GM21619 (cell line): ENCODE measurements at regions not wholly inside any gene's neighbourhood (a gene's known extent, or its start where the extent isn't known, plus 50 kb on each side); places are given as distances from the start of the nearest gene placed in this dataset.
A peak's percentile ranks its signal among the peaks of the same experiment; 100 is the strongest.

ENCODE experiments used
- ATAC-seq: cut with Tn5 transposase; IDR thresholded peaks from one replicate; pipeline ENCODE4 v1.9.1; 2021; ENCODE audit not compliant: unreplicated experiment

DNA sequence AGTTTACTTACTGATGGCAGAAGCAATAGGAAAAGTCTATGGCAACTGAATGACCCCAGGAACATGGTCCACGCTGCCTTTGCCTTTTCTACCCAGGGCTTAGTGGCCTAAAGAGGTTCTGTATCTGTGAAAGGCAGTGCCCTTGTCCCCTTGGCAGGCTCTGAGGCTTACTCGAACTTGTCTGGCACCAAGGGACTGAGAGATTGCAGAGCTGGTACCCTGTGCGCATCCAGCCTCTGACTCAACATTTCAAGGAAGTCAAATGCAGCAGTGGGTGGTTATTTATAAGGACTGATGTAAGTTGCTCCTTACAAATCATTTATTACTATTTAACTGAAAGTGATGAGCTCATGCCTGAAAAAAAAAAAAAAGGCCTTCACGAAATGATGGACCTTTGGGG is 299.9 kb upstream of the MYOCD start:
- no peak for ATAC-seq

GRCh38 chr17:12369065-12369464 is 296.6 kb upstream of the MYOCD start:
- ATAC-seq = no peak

- ATAC-seq = no peak
Observed at GRCh38 chr17:12376276-12376675, 289.4 kb upstream of the MYOCD start.

GRCh38 chr17:12386225-12386624 is 279.5 kb upstream of the MYOCD start:
- ATAC-seq = no peak

DNA sequence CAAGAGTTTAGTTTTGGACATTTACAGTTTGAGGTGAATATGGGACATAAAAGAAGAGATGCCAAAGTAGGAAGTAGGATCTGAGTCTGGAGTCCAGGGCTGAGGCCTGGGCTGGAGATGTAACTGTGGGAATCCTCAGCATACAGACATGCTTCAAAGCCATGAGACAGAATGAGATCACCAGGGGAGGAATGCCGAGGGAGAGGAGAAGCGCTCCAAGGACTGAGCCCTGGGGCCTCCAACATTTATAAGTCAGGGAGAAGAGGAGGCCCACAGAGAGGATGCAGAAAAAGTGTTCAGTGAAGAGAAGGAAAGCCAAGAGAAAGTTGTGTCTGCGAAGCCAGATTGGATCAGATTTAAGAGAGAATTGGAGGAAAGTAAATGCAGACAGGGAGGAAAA is 277.5 kb upstream of the MYOCD start:
- ATAC-seq = no peak

- no peak for ATAC-seq
Observed at GRCh38 chr17:12389421-12389820, 276.3 kb upstream of the MYOCD start.

DNA sequence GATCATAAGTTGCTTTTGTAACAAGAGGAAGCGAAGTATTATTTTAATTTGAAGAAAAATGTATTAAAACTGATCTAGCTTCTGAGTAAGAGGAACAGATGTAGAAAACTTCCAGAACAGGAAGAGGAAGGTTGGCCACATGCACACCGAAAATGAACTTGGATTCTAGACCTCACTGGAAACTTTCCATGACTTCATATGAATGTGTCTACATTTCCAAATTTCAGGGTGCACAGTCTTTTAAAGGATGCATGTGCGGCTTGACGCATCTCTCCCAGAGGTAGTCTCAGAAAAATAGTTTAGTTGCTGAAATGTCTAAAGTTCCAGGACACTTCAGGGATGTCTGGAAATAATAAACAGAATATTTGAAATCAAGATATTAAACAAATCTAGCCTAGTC is 275.1 kb upstream of the MYOCD start:
- no peak for ATAC-seq

- ATAC-seq = no peak
Observed at GRCh38 chr17:12391468-12391867, 274.2 kb upstream of the MYOCD start.

DNA sequence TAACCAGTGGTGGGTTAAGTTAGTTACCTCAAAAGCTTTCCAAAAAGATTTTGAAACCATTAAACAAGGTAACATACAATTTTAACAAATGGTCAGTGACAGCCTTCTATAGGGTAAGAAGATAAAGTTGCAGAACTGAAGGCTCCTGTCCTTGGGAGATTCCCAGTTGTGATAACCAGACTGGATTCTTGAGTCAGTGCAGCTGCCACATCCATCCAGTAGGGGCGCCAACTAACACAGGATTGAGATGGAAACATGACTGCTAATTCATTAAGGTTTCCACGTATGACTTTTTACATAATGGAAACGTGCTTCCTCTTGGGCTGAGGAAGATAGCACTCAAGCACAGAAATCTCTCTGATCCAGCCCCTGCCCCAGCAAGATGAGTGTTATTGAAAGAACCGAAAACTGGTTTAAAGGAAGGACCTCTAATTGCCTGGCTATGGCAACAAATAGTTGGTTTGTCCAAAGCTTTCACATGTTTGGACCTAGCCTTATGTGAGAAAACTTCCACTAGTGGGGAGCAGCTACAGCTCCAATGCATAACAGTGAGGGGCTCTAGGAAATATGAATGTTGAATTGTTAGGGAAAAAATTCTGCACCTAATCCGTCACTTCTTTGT is 269.8 kb upstream of the MYOCD start:
- ATAC-seq = no peak

- ATAC-seq = no peak
Observed at GRCh38 chr17:12398441-12399051, 267.1 kb upstream of the MYOCD start.

- no peak for ATAC-seq
Observed at GRCh38 chr17:12402963-12403622, 262.6 kb upstream of the MYOCD start.

DNA sequence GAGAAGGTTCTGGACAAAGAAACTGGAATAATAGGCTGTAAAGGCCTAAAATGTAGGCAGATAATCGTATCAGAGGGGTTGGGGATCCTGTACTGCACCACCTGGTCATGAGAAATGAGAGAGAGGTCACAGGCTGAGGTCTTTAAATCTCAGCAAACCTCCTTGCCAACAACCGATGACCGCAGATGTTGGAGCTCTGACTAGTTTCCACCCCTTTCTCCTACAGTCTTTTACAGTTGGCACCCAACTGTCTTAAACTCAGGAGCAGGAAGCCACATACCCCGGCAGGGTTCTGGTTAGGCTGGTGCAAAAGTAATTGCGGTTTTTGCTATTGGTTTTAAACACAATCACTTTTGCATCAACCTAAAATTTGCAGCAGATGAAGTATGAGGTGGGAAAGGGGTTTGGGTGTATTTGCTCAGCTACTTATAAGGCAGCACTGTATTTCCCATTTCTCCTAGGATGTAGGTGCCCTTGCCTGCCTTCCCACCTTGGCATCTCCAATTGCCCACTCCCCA is 261.8 kb upstream of the MYOCD start:
- ATAC-seq = no peak

- no peak for ATAC-seq
Observed at GRCh38 chr17:12406623-12407215, 259.0 kb upstream of the MYOCD start.

DNA sequence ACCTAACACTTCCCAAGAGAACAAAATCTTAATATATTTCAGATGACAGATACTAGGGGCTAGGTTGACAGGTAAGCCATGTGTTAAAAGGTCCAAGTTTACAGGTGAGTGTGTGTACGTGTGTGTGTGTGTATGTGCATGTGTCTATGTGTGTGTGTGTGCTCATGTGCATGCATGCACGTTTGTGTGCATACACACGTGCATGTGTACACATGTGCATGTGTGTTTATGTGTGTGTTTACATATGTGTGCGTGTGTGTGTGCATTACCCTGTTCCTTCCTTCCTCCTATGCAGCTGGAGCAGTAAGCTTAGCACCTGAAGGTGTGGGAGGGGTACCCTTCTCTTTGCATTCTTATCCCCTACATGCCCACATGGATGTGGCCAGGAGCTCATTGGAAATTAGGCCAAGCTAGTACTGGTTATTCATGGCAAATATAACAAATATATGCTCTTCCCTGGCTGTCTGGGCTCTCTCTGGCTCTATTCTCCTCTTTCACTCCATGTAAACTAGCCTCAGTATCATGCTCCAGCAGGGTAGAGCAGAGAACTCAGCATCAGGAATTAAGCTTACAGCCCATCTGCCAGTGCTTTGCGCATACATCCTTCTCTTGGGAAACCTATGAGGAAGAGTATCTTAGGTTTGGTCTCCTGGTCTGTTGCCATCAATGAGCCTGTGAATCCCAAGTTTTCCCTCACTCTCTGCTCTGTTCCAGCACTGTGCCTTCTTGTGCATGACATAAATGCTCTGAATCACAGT is 258.0 kb upstream of the MYOCD start:
- no peak for ATAC-seq

DNA sequence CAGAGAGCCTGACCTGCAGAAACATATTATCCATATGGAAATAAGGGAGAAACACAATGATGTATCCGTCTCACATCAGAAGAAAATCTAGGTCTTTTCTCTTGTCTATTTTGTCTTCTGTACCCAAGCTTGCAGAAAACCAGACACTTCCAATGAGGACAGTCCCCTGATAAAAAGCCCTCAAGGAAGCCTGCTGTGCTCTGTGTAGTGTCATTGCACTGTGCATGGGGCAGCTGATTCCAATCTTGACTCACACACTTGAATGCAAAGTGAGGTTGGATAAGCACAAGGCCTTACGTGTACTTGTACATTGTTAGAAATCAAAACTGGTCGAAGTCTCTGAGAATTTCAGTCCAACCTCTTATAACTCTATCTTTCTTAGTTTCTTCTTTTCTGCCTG is 256.6 kb upstream of the MYOCD start:
- no peak for ATAC-seq

- no peak for ATAC-seq
Observed at GRCh38 chr17:12410717-12411116, 255.0 kb upstream of the MYOCD start.

DNA sequence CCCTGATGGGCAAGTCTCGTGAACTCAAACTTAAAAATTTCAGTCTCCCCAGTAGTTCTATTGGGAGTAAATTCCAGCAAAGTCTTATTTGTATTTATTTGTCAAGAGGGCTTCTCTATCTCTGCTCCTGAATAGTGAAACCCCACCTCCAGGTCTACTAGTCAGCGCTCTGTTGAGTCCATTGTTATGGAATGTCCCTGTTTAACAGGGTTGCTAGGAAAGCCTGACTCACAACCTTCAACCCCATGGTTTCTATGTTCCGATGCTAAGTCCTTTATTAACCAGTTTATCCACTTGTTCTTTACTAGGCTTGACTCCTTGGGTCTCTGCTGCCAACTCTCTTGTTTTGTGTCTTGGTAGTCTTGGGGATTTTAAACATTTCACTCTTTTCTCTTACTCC is 250.7 kb upstream of the MYOCD start:
- no peak for ATAC-seq

GRCh38 chr17:12421077-12421476 is 244.6 kb upstream of the MYOCD start:
- ATAC-seq = no peak

GRCh38 chr17:12421646-12422306 is 243.9 kb upstream of the MYOCD start:
- peak; percentile 76 for ATAC-seq

- no peak for ATAC-seq
Observed at GRCh38 chr17:12422651-12423050, 243.0 kb upstream of the MYOCD start.

DNA sequence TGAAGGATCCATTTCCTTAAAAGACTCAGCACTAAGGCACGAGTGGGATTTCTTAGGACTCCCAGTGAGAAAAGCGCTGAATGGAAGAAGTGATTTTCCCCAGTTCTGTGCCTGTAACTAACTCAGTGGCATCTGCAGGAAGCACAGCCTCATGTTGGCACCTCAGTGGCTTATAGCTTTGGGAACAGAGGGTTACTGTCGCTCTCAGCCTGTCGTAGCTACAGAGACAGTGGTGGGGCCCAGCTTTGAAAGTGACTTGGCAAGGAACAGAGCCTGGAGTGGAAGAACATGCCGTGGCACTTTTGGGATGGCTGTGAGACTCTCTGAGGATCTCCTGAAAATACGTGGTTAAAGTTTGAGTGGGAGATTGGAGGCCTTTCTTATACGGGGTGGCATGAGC is 242.4 kb upstream of the MYOCD start:
- ATAC-seq = no peak
